GM21447 (cell line): ENCODE measurements at regions not wholly inside any gene's neighbourhood (a gene's known extent, or its start where the extent isn't known, plus 50 kb on each side); places are given as distances from the start of the nearest gene placed in this dataset.
"Not testable (repeated sequence)": the region's sequence is repeated elsewhere in the genome, so short reads cannot be mapped to it uniquely, and the experiment has no call there.

Source experiments
- ATAC-seq: cut with Tn5 transposase; IDR thresholded peaks from one replicate; pipeline ENCODE4 v1.9.1; 2021; ENCODE audit not compliant: unreplicated experiment

DNA sequence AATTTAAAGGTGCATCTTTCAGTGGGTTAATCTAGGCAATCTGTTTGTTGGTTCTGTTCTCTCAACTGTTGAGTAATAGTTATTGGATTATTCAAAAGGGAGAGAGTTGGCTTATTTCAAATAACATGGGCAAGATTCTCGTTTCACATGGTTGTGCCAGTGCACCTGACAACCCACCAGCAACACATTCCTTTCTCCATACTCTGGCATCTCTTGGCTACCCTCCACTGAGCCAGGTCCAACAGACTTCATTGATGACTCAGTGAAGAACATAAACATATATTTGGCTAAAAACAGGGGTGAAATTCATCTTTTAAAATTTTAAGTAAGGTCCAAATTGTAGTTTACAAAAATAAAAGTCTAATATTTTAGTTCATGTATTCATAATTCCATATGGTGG lies 967.2 kb downstream of the RPA4 start:
- no peak for ATAC-seq

GRCh38 chrX:97854086-97854485 lies 970.4 kb downstream of the RPA4 start:
- no peak for ATAC-seq

DNA sequence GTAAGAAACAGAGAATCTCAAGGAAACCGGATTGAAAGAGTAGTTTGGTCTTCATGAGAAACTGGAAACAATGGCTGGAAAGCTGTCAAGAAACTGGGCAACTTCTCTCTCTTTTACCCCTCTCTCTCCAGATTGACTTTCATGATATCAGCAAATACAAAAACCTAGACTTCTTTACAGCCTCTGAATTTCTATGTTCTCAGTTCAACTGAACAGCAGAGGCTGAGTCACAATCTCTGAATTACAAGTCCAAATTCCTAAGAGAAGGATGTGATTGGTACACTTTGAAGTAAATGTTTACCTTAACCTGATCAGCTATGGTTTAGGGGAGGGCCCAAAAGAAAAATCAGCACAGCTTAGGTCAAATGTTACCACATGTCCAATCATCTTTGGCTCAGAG lies 974.9 kb downstream of the RPA4 start:
- ATAC-seq: no peak

- no peak for ATAC-seq
Measured at GRCh38 chrX:97860226-97860625, 976.5 kb downstream of the RPA4 start.

- ATAC-seq: no peak
Measured at GRCh38 chrX:97863261-97863660, 979.6 kb downstream of the RPA4 start.

GRCh38 chrX:97867266-97867665 lies 983.6 kb downstream of the RPA4 start:
- no peak for ATAC-seq

DNA sequence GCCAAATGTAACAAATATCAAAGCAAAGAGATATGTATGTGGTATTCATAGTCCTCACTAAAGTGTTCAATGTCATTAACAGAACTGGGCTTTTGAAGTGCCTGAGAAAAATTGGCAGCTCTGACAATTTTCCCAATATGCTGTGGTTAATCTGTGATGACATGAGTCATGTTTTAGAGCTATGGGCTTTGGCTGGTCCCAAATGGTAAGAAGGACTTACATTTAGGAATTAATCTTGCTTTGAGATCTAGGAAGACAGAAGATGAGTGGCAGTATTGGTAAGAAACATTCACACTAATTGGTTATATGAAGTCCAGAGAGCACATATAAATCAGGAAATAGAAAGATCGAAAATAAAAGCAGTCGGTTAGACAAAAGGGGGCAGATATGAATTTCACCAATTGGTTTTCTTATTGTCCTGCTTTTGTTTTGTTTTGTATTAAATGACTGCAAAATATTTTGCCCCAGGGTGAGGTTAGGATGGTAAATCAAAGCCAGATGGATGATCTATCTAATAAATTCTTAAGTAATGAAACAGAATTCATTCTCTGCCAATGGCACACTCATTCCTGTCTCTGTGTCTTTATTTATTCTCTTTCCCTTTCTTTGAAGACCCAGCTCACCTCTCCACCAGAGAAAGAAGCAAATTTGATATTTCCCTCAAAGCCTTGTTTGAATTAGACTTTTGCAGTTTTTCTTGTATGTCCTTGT lies 993.1 kb downstream of the RPA4 start:
- no peak for ATAC-seq

DNA sequence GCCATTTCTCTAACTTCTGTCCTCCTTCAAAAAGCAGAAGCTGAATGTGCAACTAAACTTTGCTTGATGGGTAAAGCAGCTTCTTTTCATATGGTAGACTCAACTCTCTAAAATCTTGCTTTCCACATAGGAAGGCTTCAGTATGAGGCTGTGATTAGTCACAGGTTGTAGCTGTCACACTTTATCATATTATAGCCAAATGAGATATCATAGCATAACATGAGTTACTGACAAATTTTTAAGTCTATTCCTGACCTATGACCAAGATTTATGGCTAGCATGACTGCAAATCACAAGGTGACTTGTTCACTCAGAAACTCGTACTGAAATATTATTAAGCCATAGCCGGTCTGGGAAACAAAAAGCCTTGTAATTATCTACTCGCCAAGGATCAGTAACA lies 998.6 kb downstream of the RPA4 start:
- ATAC-seq: no peak

- ATAC-seq: no peak
Measured at GRCh38 chrX:97895751-97896150, 1012.0 kb downstream of the RPA4 start.

- no peak for ATAC-seq
Measured at GRCh38 chrX:97897998-97898397, 1014.3 kb downstream of the RPA4 start.

- no peak for ATAC-seq
Measured at GRCh38 chrX:97898798-97899197, 1015.1 kb downstream of the RPA4 start.

GRCh38 chrX:97907791-97908190 lies 1024.1 kb downstream of the RPA4 start:
- ATAC-seq: no peak

DNA sequence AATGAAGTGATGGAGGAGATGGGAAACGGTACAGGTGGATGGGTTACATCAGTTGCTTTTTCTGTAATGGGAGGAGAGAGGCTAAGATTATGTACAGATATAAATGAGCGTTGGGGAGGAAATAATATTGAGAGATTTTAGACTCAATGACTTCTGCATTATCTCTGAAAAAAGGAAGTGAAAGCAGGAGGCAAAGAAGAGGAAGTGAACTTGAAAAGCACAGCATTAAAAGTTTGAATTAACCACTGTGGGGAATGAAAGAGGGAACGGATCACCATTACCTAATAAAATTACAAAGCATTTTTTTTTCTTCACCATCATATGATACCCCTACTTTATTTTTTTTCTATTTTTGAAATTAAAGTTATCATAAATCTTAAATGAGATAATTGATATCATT lies 1025.5 kb downstream of the RPA4 start:
- ATAC-seq: peak; percentile 83

- ATAC-seq: not testable (repeated sequence)
Measured at GRCh38 chrX:97915390-97915789, 1031.7 kb downstream of the RPA4 start.

DNA sequence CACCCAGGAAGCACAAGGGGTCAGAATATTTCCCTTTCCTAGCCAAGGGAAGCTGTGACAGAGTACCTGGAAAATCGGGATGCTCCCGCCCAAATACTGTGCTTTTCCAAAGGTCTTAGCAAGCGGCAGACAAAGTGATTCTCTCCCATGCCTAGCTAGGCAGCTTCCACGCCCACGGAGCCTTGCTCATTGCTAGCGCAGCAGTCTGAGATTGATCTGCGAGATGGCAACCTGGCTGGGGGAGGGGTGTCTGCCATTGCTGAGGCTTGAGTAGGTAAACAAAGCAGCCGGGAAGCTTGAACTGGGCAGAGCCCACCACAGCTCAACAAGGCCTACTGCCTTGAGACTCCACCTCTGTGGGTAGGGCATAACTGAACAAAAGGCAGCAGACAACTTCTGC lies 1037.5 kb downstream of the RPA4 start:
- not testable (repeated sequence) for ATAC-seq

- no peak for ATAC-seq
Measured at GRCh38 chrX:97931586-97931985, 1047.9 kb downstream of the RPA4 start.

- ATAC-seq: no peak
Measured at GRCh38 chrX:97936296-97936695, 1052.6 kb downstream of the RPA4 start.

GRCh38 chrX:97938706-97939105 lies 1055.0 kb downstream of the RPA4 start:
- ATAC-seq: no peak

DNA sequence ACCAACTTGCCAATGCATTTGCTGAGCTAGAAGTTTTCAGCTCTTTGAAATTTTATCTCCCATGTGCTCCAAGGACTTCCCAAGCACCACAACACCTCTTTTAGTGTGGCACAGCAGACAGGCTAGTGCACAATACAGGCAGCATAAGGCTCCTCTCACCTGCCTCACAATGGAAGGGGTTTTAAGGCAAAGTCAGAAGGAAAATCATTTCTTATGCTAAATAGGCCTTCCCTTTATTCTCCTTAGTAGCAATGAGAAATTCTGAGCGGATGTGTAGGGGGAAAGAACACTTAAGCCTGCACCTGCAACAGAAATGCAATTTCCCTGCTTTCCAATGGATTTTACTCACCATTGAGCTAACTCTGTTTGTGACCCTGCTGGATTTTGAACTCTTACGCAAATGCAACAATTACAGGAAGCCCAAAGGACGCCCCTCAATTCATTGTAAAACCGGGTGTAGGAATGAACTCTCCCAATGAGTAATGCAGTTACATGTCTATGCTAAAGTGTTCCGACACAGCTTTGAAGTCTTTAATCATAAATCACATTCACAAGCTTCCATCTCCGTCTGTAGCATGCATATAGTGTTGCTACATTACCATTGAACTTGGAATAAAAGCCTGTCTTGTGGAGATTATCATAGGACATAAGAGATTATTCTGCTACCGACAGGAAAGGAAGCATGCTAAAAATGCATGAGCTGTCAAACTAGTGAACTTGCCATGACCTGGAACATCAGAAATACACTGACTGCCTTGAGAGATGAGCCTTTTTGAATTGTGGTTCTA lies 1084.9 kb downstream of the RPA4 start:
- no peak for ATAC-seq

DNA sequence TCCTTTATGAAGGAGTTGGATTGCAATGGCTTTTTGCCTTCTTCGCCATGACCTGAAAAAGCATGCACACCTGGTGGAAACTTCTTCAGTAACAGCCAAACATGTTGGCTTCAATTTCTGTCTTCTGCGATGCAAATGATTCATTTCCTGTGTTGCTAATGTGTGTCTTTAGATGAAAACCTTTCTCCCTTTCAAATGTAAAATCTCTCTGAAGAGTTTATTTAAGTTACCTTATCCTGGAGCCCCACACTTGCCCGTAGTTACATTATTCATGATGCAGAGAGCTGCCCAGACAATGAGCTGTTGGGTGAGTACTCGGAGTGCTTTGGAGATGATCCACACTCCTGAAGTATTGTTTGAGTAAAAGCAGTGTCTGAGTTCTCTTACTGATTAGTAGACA lies 1100.9 kb downstream of the RPA4 start:
- ATAC-seq: no peak

- no peak for ATAC-seq
Measured at GRCh38 chrX:97985096-97985495, 1101.4 kb downstream of the RPA4 start.

GRCh38 chrX:97987979-97988378 lies 1104.3 kb downstream of the RPA4 start:
- no peak for ATAC-seq

GRCh38 chrX:97995834-97996233 lies 1112.1 kb downstream of the RPA4 start:
- no peak for ATAC-seq
